A549 (cell line): ENCODE measurements at regions not wholly inside any gene's neighbourhood (a gene's known extent, or its start where the extent isn't known, plus 50 kb on each side); places are given as distances from the start of the nearest gene placed in this dataset.

Experiments
- ATAC-seq, 2 experiments: fragments of 200-7000 bp in 1 of 2; fragments of >200 bp in 1 of 2; cut with Nextera tagmentation in 1 of 2; cut with Tn5 transposase in 1 of 2; 3 replicates each; pipeline versions ENCODE4 v1.8.0 to v1.9.1; 2018 to 2020; ENCODE audit warnings: mild to moderate bottlenecking in 1 of 2, moderate library complexity in 1 of 2
- CTCF ChIA-PET: fragments of 300-600 bp; sonication (Branson Sonifier 250); formaldehyde crosslinking; extraction: SDS; loops from one replicate; lab custom pipeline; 2021; ENCODE audit warnings: antibody characterized with exemption, inconsistent platforms; lab: Yijun Ruan, JAX
- POLR2A ChIA-PET: fragments of 350-600 bp; formaldehyde crosslinking; extraction: SDS; loops from one replicate; lab custom pipeline; 2021; ENCODE audit warnings: antibody characterized with exemption, inconsistent platforms; lab: Yijun Ruan, JAX
- DNase-seq, 2 experiments: peaks; one replicate each; pipeline versions ENCODE4 v3.0.0 to v3.0.0-alpha.2; 2011 to 2016; ENCODE audit warnings: low read depth in 1 of 2, low spot score in 1 of 2
- FAIRE-seq: peaks from 2 replicates; lab custom pipeline; 2011; peaks lifted over from hg19 to GRCh38; lab: Jason Lieb, UNC
- H3K27ac ChIP-seq, 2 experiments: fragments of >200 bp; sonication (Bioruptor Twin); formaldehyde crosslinking; 3 replicates each; pipeline ENCODE4 v1.5.1; 2016 to 2017
- H3K4me1 ChIP-seq: fragments of >200 bp; sonication (Bioruptor Twin); formaldehyde crosslinking; 3 replicates; pipeline ENCODE4 v1.6.1; 2016
- H3K4me2 ChIP-seq: fragments of >200 bp; sonication (Bioruptor Twin); formaldehyde crosslinking; 3 replicates; pipeline ENCODE4 v1.6.1; 2016
- H3K4me3 ChIP-seq: fragments of >200 bp; sonication (Bioruptor Twin); formaldehyde crosslinking; 3 replicates; pipeline ENCODE4 v1.5.1; 2016
- H3K9me3 ChIP-seq: fragments of >200 bp; sonication (Bioruptor Twin); formaldehyde crosslinking; 3 replicates; pipeline ENCODE4 v1.6.1; 2016
- ATOH8 ChIP-seq: fragments of 250-450 bp; sonication (Bioruptor Pico); IDR thresholded peaks from 2 replicates; pipeline ENCODE4 v1.5.0; 2020; ENCODE audit warnings: low read depth, mild to moderate bottlenecking, moderate library complexity
- CEBPB ChIP-seq, 2 experiments: fragments of >200 bp in 1 of 2; sonication (Bioruptor Twin) in 1 of 2; formaldehyde crosslinking in 1 of 2; IDR thresholded peaks; 2 replicates each; pipeline ENCODE4 v1.6.1; 2012 to 2016
- CHD2 ChIP-seq: fragments of 150-350 bp; IDR thresholded peaks from 2 replicates; pipeline ENCODE4 v1.6.1; 2014; ENCODE audit warnings: low read length; ENCODE audit not compliant: partially characterized antibody
- EP300 ChIP-seq, 2 experiments: fragments of >200 bp; sonication (Bioruptor Twin); formaldehyde crosslinking; IDR thresholded peaks; 2 replicates in 1 of 2; 3 replicates in 1 of 2; pipeline ENCODE4 v1.6.1; 2016 to 2017
- HOXA7 ChIP-seq: fragments of 250-450 bp; sonication (Bioruptor Pico); IDR thresholded peaks from 2 replicates; pipeline ENCODE4 v1.5.0; 2020; ENCODE audit warnings: mild to moderate bottlenecking, moderate library complexity
- HOXB5 ChIP-seq: fragments of 250-450 bp; sonication (Bioruptor Pico); IDR thresholded peaks from 2 replicates; pipeline ENCODE4 v1.5.0; 2020; ENCODE audit warnings: mild to moderate bottlenecking, moderate library complexity
- JUN ChIP-seq, 2 experiments: fragments of >200 bp; sonication (Bioruptor Twin); formaldehyde crosslinking; IDR thresholded peaks; 2 replicates in 1 of 2; 3 replicates in 1 of 2; pipeline ENCODE4 v1.6.1; 2016 to 2017
- MAFK ChIP-seq: fragments of 450-650 bp; IDR thresholded peaks from 2 replicates; pipeline ENCODE4 v1.6.1; 2014; ENCODE audit not compliant: partially characterized antibody
- MAZ ChIP-seq: fragments of 150-350 bp; IDR thresholded peaks from 2 replicates; pipeline ENCODE4 v1.6.1; 2014; ENCODE audit warnings: antibody characterized with exemption, low read depth, low read length, borderline replicate concordance
- MYC ChIP-seq: IDR thresholded peaks from 2 replicates; pipeline ENCODE4 v1.6.1; 2012; ENCODE audit warnings: mild to moderate bottlenecking, inconsistent platforms, low read length, improper control_type of control experiment, borderline replicate concordance
- PBX3 ChIP-seq: IDR thresholded peaks from 2 replicates; pipeline ENCODE4 v1.6.1; 2012
- REST ChIP-seq: fragments of 200-600 bp; sonication (generic); IDR thresholded peaks from 2 replicates; pipeline ENCODE4 v1.6.1; 2016; ENCODE audit warnings: antibody characterized with exemption, mild to moderate bottlenecking, moderate library complexity
- SREBF2 ChIP-seq: fragments of 450-650 bp; IDR thresholded peaks from 2 replicates; pipeline ENCODE4 v1.6.1; 2014; ENCODE audit warnings: mild to moderate bottlenecking, moderate library complexity
- ZFP36 ChIP-seq: fragments of 450-650 bp; IDR thresholded peaks from 2 replicates; pipeline ENCODE4 v1.6.1; 2014; ENCODE audit warnings: borderline replicate concordance; ENCODE audit not compliant: partially characterized antibody
- ZSCAN20 ChIP-seq: fragments of 250-450 bp; sonication (Bioruptor Pico); IDR thresholded peaks from 2 replicates; pipeline ENCODE4 v1.8.0; 2022; ENCODE audit warnings: mild to moderate bottlenecking, moderate library complexity
- WGBS: methylation state at CpG from one replicate; pipeline ENCODE4 v1.1.6; 2017; ENCODE audit errors: missing lambda C conversion rate; 5-methylcytosine and 5-hydroxymethylcytosine counted together

GRCh38 chr16:79362300-79362970 is 238.1 kb downstream of the MAF start:
- WGBS, result 21% methylated on average over 7 of the region's 7 CpGs
- TF ChIP-seq ZFP36 (no peak), MAFK (peak; percentile 10), JUN (IDR thresholded peaks at IDR 0.05) (no peak), MAZ (no peak), ZSCAN20 (CRISPR knock-in tag) (no peak)
- FAIRE-seq, result no peak
- Histone ChIP-seq H3K9me3 (no peaks in the 10 kb centered on the region; the same call in 2 of the 3 replicates), H3K27ac (no peak overlapping the region), H3K4me1 (no peaks in the 10 kb centered on the region), H3K4me3 (no peak overlapping the region), H3K4me2 (no peak overlapping the region)
- ChIA-PET CTCF (no interaction called here), POLR2A (no interaction called here)
- DNase-seq, result no peak
- no peak for ATAC-seq

GRCh38 chr16:79361132-79361751 is 239.3 kb downstream of the MAF start:
- no peaks in the 10 kb centered on the region; the same call in 2 of the 3 replicates for H3K9me3 ChIP-seq
- no peak overlapping the region for H3K4me3 ChIP-seq
- WGBS, result 46% methylated on average over 6 of the region's 6 CpGs
- no peak overlapping the region for H3K4me2 ChIP-seq
- DNase-seq (no peak), FAIRE-seq (no peak), ATAC-seq (no peak)
- POLR2A ChIA-PET, result no interaction called here
- H3K27ac ChIP-seq, result no peak overlapping the region
- H3K4me1 ChIP-seq, result no peaks in the 10 kb centered on the region
- CTCF ChIA-PET, result interaction anchor here (0.7 kb wide), 1 partner anchor 9 kb away, joined by 4 read pairs; no protein-coding TSS in a partner anchor
- no peak for TF ChIP-seq HOXA7 (CRISPR knock-in tag)
- no peak for TF ChIP-seq PBX3
- no peak for TF ChIP-seq ATOH8 (CRISPR knock-in tag)

GRCh38 chr16:79360267-79360666 is 240.3 kb downstream of the MAF start:
- ChIA-PET CTCF (no interaction called here), POLR2A (no interaction called here)
- FAIRE-seq, result no peak
- DNase-seq, result no peak
- WGBS, result 50% methylated on average over 2 of the region's 2 CpGs
- H3K4me2 ChIP-seq, result no peak overlapping the region
- no peak overlapping the region for H3K4me3 ChIP-seq
- H3K9me3 ChIP-seq, result no peaks in the 10 kb centered on the region; the same call in 2 of the 3 replicates
- H3K4me1 ChIP-seq, result no peaks in the 10 kb centered on the region
- TF ChIP-seq EP300 (IDR thresholded peaks at IDR 0.05), result no peak
- TF ChIP-seq HOXA7 (CRISPR knock-in tag), result no peak
- TF ChIP-seq REST, result no peak
- no peak for TF ChIP-seq SREBF2
- H3K27ac ChIP-seq, result no peak overlapping the region
- ATAC-seq, result no peak

GRCh38 chr16:79359082-79359481 is 241.5 kb downstream of the MAF start:
- no peak for TF ChIP-seq CHD2
- no peak for TF ChIP-seq HOXB5 (CRISPR knock-in tag)
- no peak for TF ChIP-seq ZSCAN20 (CRISPR knock-in tag)
- TF ChIP-seq MYC, result no peak
- no peak for TF ChIP-seq CEBPB (IDR thresholded peaks at IDR 0.05)
- DNase-seq, result no peak
- ChIA-PET POLR2A (no interaction called here), CTCF (no interaction called here)
- WGBS, result 0% methylated on average over 4 of the region's 4 CpGs
- no peak for FAIRE-seq
- Histone ChIP-seq H3K9me3 (no peaks in the 10 kb centered on the region; the same call in 2 of the 3 replicates), H3K4me3 (no peak overlapping the region), H3K27ac (no peak overlapping the region), H3K4me2 (no peak overlapping the region), H3K4me1 (no peaks in the 10 kb centered on the region)
- no peak for ATAC-seq
